GM03348 (cell line): ENCODE measurements at regions not wholly inside any gene's neighbourhood (a gene's known extent, or its start where the extent isn't known, plus 50 kb on each side); places are given as distances from the start of the nearest gene placed in this dataset.
A peak's percentile ranks its signal among the peaks of the same experiment; 100 is the strongest.

Experiments used
- DNase-seq: peaks from one replicate; pipeline ENCODE4 v3.0.0; 2012; ENCODE audit warnings: low spot score

- DNase-seq: no peak
Measured at GRCh38 chr7:54810401-54810800, 51.4 kb upstream of the SEC61G start.

- peak; percentile 50 for DNase-seq
Measured at GRCh38 chr7:54811041-54811845, 52.2 kb upstream of the SEC61G start.

- DNase-seq: no peak
Measured at GRCh38 chr7:54811846-54812254, 52.8 kb upstream of the SEC61G start.

GRCh38 chr7:54812756-54813322, 53.8 kb upstream of the SEC61G start:
- DNase-seq: no peak

- DNase-seq: peak; percentile 27
Measured at GRCh38 chr7:54813398-54813797, 54.4 kb upstream of the SEC61G start.

- no peak for DNase-seq
Measured at GRCh38 chr7:54814401-54814800, 55.4 kb upstream of the SEC61G start.

GRCh38 chr7:54817152-54817551, 58.1 kb upstream of the SEC61G start:
- DNase-seq: no peak

GRCh38 chr7:54823776-54824175, 64.8 kb upstream of the SEC61G start:
- no peak for DNase-seq

GRCh38 chr7:54824655-54825054, 65.6 kb upstream of the SEC61G start:
- no peak for DNase-seq

- no peak for DNase-seq
Measured at GRCh38 chr7:54825368-54825767, 66.4 kb upstream of the SEC61G start.

GRCh38 chr7:54827734-54828133, 68.7 kb upstream of the SEC61G start:
- no peak for DNase-seq

- DNase-seq: no peak
Measured at GRCh38 chr7:54831046-54831643, 72.1 kb upstream of the SEC61G start.

- no peak for DNase-seq
Measured at GRCh38 chr7:54831644-54832095, 72.7 kb upstream of the SEC61G start.

GRCh38 chr7:54833001-54833467, 74.0 kb upstream of the SEC61G start:
- no peak for DNase-seq

- peak; percentile 35 for DNase-seq
Measured at GRCh38 chr7:54837168-54837567, 78.2 kb upstream of the SEC61G start.

- DNase-seq: no peak
Measured at GRCh38 chr7:54837761-54838160, 78.8 kb upstream of the SEC61G start.

- DNase-seq: no peak
Measured at GRCh38 chr7:54838175-54838910, 79.3 kb upstream of the SEC61G start.

- DNase-seq: peak; percentile 78
Measured at GRCh38 chr7:54839575-54840213, 80.7 kb upstream of the SEC61G start.

GRCh38 chr7:54841772-54842697, 83.0 kb upstream of the SEC61G start:
- no peak for DNase-seq

GRCh38 chr7:54843841-54844355, 84.9 kb upstream of the SEC61G start:
- DNase-seq: no peak

GRCh38 chr7:54846273-54846672, 87.3 kb upstream of the SEC61G start:
- no peak for DNase-seq
